Ascending aorta (tissue), 2 donors: ENCODE measurements at regions not wholly inside any gene's neighbourhood (a gene's known extent, or its start where the extent isn't known, plus 50 kb on each side); places are given as distances from the start of the nearest gene placed in this dataset.

ENCODE experiments used
- DNase-seq, 2 donors: peaks; one replicate each; pipeline ENCODE4 v3.0.0-alpha.2; 2019; ENCODE audit warnings: low spot score in 2 of 2
- H3K27ac ChIP-seq, 2 donors: fragments of 200-600 bp; sonication (generic); one replicate each; pipeline ENCODE4 v1.5.1; 2016 to 2017; ENCODE audit warnings: mild to moderate bottlenecking in 1 of 2
- H3K27me3 ChIP-seq: fragments of 200-600 bp; sonication (generic); one replicate; pipeline ENCODE4 v1.5.1; 2017
- H3K36me3 ChIP-seq, 2 donors: fragments of 200-600 bp; sonication (generic); one replicate each; pipeline ENCODE4 v1.5.1; 2016
- H3K4me1 ChIP-seq, 2 donors: fragments of 200-600 bp; sonication (generic); one replicate each; pipeline ENCODE4 v1.5.1; 2016 to 2017; ENCODE audit warnings: mild to moderate bottlenecking in 1 of 2
- H3K4me3 ChIP-seq, 2 donors: fragments of 200-600 bp; sonication (generic); one replicate each; pipeline ENCODE4 v1.5.1; 2016 to 2017; ENCODE audit warnings: mild to moderate bottlenecking in 1 of 2
- H3K9me3 ChIP-seq, 2 donors: fragments of 200-600 bp; sonication (generic); one replicate each; pipeline ENCODE4 v1.5.1; 2016
- intact Hi-C: fragments of 100-400 bp; cut with DNase I; formaldehyde crosslinking; loops from one replicate; pipeline ENCODE4 v1.15.1; 2023
- TF ChIP-seq, protein P1 (sequence below), 3 experiments: fragments of 200-600 bp in 2 of 3; fragments of 450-650 bp in 1 of 3; sonication (generic) in 2 of 3; IDR thresholded peaks; one replicate each; pipeline ENCODE4 v1.5.1; 2016 to 2019; ENCODE audit warnings: antibody characterized with exemption in 3 of 3, mild to moderate bottlenecking in 1 of 3, moderate library complexity in 1 of 3

- Histone ChIP-seq H3K9me3 (no peaks in the 10 kb centered on the region), H3K36me3 (no peaks in the 10 kb centered on the region), H3K4me3 (no peak overlapping the region), H3K27me3 (no peaks in the 10 kb centered on the region), H3K4me1 (peaks cover 3 to 27% of the 10 kb centered on the region in 2 donors), H3K27ac (no peak overlapping the region)
- no peak for DNase-seq
- intact Hi-C loops = no loop called here
- TF ChIP-seq, protein P1, sequence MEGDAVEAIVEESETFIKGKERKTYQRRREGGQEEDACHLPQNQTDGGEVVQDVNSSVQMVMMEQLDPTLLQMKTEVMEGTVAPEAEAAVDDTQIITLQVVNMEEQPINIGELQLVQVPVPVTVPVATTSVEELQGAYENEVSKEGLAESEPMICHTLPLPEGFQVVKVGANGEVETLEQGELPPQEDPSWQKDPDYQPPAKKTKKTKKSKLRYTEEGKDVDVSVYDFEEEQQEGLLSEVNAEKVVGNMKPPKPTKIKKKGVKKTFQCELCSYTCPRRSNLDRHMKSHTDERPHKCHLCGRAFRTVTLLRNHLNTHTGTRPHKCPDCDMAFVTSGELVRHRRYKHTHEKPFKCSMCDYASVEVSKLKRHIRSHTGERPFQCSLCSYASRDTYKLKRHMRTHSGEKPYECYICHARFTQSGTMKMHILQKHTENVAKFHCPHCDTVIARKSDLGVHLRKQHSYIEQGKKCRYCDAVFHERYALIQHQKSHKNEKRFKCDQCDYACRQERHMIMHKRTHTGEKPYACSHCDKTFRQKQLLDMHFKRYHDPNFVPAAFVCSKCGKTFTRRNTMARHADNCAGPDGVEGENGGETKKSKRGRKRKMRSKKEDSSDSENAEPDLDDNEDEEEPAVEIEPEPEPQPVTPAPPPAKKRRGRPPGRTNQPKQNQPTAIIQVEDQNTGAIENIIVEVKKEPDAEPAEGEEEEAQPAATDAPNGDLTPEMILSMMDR (IDR thresholded peaks at IDR 0.05) = no peak
Observed at GRCh38 chr10:4075443-4075842, 290.4 kb upstream of the KLF6 start.

- DNase-seq = no peak
- TF ChIP-seq, protein P1 (IDR thresholded peaks at IDR 0.05) = no peak
- no peaks in the 10 kb centered on the region for H3K36me3 ChIP-seq
- peaks cover 4 to 33% of the 10 kb centered on the region in 2 donors for H3K4me1 ChIP-seq
- H3K27ac ChIP-seq = peak overlapping the region; percentile 64 to 78
- H3K27me3 ChIP-seq = no peaks in the 10 kb centered on the region
- intact Hi-C loops = loop anchor here (5.0 kb wide), 2 partner anchors 187 to 268 kb away; no protein-coding TSS in a partner anchor
- H3K9me3 ChIP-seq = no peaks in the 10 kb centered on the region
- no peak overlapping the region for H3K4me3 ChIP-seq
Observed at GRCh38 chr10:4074545-4075407, 289.8 kb upstream of the KLF6 start.

- H3K4me1 ChIP-seq = peaks cover 8 to 42% of the 10 kb centered on the region in 2 donors
- no peak overlapping the region for H3K4me3 ChIP-seq
- no peaks in the 10 kb centered on the region for H3K9me3 ChIP-seq
- TF ChIP-seq, protein P1 (IDR thresholded peaks at IDR 0.05) = no peak
- intact Hi-C loops = loop anchor here (1.0 to 5.0 kb wide), 3 partner anchors 12 to 268 kb away; no protein-coding TSS in a partner anchor
- no peaks in the 10 kb centered on the region for H3K27me3 ChIP-seq
- H3K36me3 ChIP-seq = no peaks in the 10 kb centered on the region
- peak in 1 of 2 donors; percentile 87 for DNase-seq
- peak overlapping the region; percentile 64 to 78 for H3K27ac ChIP-seq
Observed at GRCh38 chr10:4073912-4074311, 288.9 kb upstream of the KLF6 start.

DNA sequence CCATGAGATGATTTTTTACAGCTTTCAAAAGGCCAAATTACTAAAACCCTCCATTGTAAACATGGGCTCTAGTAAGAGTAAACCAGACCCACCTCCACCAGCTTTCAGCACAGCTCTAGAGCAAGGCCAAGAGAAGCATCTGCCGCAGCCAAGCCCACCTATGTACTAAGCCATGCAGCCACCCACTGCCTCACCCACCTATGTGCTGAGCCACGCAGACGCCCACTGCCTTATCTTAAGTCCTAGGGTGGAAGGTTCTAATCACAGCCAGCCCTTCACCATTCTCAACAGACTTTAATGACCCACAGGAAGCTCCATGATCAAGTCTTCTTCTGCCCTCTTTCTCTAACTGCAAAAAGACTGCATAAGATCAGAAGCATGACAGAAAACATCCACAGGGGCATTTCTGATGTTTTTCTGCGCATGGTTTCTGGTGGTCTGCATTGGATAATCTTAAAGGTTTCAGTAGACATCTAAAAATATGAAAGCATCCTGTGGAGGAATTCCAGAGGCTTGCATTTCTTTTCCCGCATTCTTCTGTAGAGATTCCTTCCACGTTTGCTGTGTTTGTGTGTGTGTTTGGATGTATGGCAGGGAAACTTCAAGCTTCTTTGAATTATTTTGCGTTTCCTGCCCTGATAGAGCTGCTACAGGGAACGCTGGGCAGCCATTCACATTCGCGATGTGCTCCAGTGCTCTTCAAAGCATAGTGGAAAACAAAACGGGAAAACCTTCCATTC is 286.1 kb upstream of the KLF6 start:
- Histone ChIP-seq H3K27me3 (no peaks in the 10 kb centered on the region), H3K4me1 (peaks cover 8 to 46% of the 10 kb centered on the region in 2 donors), H3K4me3 (no peak overlapping the region), H3K9me3 (no peaks in the 10 kb centered on the region), H3K36me3 (no peaks in the 10 kb centered on the region), H3K27ac (peak overlapping the region in 1 of 2 donors; percentile 74)
- intact Hi-C loops = loop anchor here (5.0 kb wide), 2 partner anchors 184 to 271 kb away; no protein-coding TSS in a partner anchor
- DNase-seq = no peak
- TF ChIP-seq, protein P1 (IDR thresholded peaks at IDR 0.05) = no peak

DNA sequence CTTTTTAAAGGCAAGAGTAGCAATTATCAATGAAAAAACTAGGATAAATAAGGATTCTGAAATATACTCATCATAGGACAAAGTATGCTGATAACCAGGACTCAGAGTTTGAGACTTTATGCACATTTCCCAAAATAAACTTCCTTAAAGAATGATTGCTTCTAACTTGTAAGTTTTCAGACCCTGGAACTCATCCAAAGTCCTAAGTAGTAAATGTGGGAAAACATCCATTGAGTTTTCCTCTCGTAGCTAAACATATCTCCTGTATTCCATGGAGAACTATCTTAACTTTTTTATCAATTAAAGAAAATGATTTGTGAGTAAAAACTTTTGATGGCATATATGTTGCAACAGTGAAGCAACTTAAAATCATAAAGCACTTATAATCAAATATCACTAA is 285.2 kb upstream of the KLF6 start:
- intact Hi-C loops = loop anchor here (5.0 kb wide), 2 partner anchors 183 to 272 kb away; no protein-coding TSS in a partner anchor
- no peak overlapping the region for H3K4me3 ChIP-seq
- DNase-seq = no peak
- H3K36me3 ChIP-seq = no peaks in the 10 kb centered on the region
- peaks cover 8 to 45% of the 10 kb centered on the region in 2 donors for H3K4me1 ChIP-seq
- H3K27ac ChIP-seq = peak overlapping the region; percentile 68 to 74
- no peaks in the 10 kb centered on the region for H3K27me3 ChIP-seq
- TF ChIP-seq, protein P1 (IDR thresholded peaks at IDR 0.05) = no peak
- no peaks in the 10 kb centered on the region for H3K9me3 ChIP-seq
